BLaER1 treated with 17β-estradiol and CSF1 and Interleukin-3, amounts not matched to agents 10 nM and 100 nM (cell line): ENCODE measurements at regions not wholly inside any gene's neighbourhood (a gene's known extent, or its start where the extent isn't known, plus 50 kb on each side); places are given as distances from the start of the nearest gene placed in this dataset.
A peak's percentile ranks its signal among the peaks of the same experiment; 100 is the strongest.

Source experiments
- H3K27ac ChIP-seq, 11 experiments: shearing (Covaris generic); formaldehyde crosslinking; 2 replicates each; pipeline ENCODE4 v1.8.1; 2022
- H3K27me3 ChIP-seq, 11 experiments: shearing (Covaris generic); formaldehyde crosslinking; 2 replicates each; pipeline ENCODE4 v1.8.1; 2022
- H3K36me3 ChIP-seq, 11 experiments: shearing (Covaris generic); formaldehyde crosslinking; 2 replicates each; pipeline ENCODE4 v1.8.1; 2022
- H3K4me1 ChIP-seq, 10 experiments: shearing (Covaris generic); formaldehyde crosslinking; 2 replicates each; pipeline ENCODE4 v1.8.1; 2022
- H3K4me2 ChIP-seq, 11 experiments: shearing (Covaris generic); formaldehyde crosslinking; 2 replicates each; pipeline ENCODE4 v1.8.1; 2022
- H3K4me3 ChIP-seq, 10 experiments: shearing (Covaris generic); formaldehyde crosslinking; 2 replicates each; pipeline ENCODE4 v1.8.1; 2022
- H3K9ac ChIP-seq, 11 experiments: shearing (Covaris generic); formaldehyde crosslinking; 2 replicates each; pipeline ENCODE4 v1.8.1; 2022
- H3K9me3 ChIP-seq, 11 experiments: shearing (Covaris generic); formaldehyde crosslinking; replicated peaks in 1 of 11; 2 replicates each; pipeline ENCODE4 v1.8.1; 2022
- H4K20me1 ChIP-seq, 11 experiments: shearing (Covaris generic); formaldehyde crosslinking; 2 replicates each; pipeline ENCODE4 v1.8.1; 2022
- Cebpa-rat ChIP-seq, 11 experiments: shearing (Covaris generic); IDR thresholded peaks; 2 replicates each; pipeline ENCODE4 v1.8.1; 2022

DNA sequence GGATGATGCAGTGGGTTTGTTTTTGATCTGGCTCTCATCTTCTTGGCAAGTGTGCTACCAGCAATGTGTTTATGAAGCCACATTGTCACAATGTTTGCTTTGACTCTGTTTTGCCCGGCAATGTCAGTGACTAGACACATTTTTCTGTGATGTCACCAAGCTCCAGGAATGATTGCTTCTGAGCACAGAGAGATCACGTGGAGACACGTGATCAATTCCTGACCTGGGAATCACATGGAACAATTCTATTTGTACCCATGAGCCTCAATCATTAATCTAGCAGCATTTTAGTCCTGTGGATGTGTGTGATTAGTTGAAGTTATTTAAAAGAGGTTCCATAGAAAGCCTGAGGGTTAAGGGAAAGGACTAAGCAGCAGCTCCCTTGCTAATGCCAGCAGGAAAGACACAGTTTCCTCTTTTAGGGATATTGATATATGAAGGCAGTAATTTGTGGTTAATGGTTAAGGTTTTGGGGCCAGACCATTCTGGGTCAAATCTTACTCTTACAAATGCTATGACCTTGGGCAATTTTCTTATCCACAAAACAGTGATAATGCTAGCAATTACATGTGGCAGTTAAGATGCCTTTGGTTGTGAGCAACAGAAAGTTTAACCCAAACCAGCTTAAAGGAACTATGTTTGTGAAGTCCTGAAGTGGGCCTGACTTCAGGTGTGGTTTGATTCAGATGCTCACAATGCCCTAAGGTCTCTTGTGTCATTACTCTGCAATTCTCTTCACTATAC lies 59.0 kb downstream of the FASLG start:
- H4K20me1 ChIP-seq: no peaks in the 10 kb centered on the region
- no peak overlapping the region for H3K9ac ChIP-seq
- H3K27ac ChIP-seq: no peak overlapping the region
- H3K4me2 ChIP-seq: no peak overlapping the region
- peaks cover 0 to 5% (median 0%) of the 10 kb centered on the region in 10 experiments; a peak in 1 of 20 replicates for H3K4me1 ChIP-seq
- no peaks in the 10 kb centered on the region for H3K9me3 ChIP-seq
- TF ChIP-seq Cebpa-rat (IDR thresholded peaks at IDR 0.05): no peak
- no peak overlapping the region for H3K4me3 ChIP-seq
- no peaks in the 10 kb centered on the region for H3K36me3 ChIP-seq
- H3K27me3 ChIP-seq: no peaks in the 10 kb centered on the region

DNA sequence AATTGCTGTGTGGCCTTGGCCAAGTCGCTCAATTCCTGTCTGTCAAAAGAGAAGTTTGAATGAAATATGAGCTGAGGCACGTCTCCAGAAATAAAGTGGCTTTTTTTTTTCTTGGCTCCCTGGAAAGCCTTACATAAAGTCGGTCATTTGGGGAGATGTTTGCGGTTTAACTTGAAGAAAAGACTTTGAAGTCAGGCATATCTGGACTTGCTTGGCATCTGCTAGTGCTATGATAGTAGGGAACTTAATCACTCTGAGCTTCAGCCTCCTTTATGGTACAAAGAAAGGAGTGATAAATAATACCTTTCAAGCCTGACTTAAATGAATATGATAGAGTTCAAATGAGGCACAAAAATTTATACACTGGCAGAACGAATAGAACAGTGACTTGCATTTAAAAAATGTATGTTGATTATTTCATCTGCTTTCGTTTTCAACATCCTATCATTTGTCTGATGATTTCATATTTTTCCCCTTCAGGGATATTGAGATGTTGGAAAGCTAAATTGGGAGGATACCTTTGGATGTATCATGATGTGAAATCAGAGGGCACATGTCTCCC lies 60.2 kb downstream of the FASLG start:
- no peaks in the 10 kb centered on the region for H3K9me3 ChIP-seq
- no peak overlapping the region for H3K4me3 ChIP-seq
- no peak overlapping the region for H3K4me2 ChIP-seq
- H3K27me3 ChIP-seq: no peaks in the 10 kb centered on the region
- TF ChIP-seq Cebpa-rat (IDR thresholded peaks at IDR 0.05): no peak
- H3K36me3 ChIP-seq: no peaks in the 10 kb centered on the region
- no peaks in the 10 kb centered on the region for H4K20me1 ChIP-seq
- no peak overlapping the region for H3K27ac ChIP-seq
- peaks cover 0 to 5% (median 0%) of the 10 kb centered on the region in 10 experiments; a peak in 1 of 20 replicates for H3K4me1 ChIP-seq
- H3K9ac ChIP-seq: no peak overlapping the region

DNA sequence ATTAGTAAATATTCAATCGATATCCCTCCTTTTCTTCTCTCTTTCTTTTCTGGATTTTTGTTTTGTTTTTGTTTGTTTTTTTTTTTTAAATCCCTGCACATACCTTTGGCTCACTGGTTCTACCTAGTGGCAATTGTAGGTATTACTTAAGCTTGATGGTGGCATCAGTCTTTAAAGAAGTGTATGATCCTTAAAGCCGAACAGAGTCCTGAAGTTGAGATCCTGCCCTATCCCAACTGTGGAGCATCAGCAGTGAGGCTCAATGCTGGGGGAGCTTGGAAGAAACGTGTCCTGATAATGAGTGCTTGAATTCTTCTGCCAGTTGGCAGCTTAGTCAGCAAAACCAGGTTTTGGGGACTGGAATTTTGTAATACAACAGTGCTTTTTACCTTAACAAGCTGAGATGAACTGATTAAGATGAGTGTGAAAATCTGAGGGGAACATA lies 60.8 kb downstream of the FASLG start:
- Histone ChIP-seq H3K9ac (no peak overlapping the region), H3K4me3 (no peak overlapping the region), H3K27me3 (no peaks in the 10 kb centered on the region), H3K4me1 (peaks cover 0 to 5% (median 0%) of the 10 kb centered on the region in 10 experiments; a peak in 3 of 20 replicates), H3K27ac (no peak overlapping the region), H4K20me1 (no peaks in the 10 kb centered on the region), H3K4me2 (no peak overlapping the region), H3K36me3 (no peaks in the 10 kb centered on the region), H3K9me3 (no peaks in the 10 kb centered on the region)
- TF ChIP-seq Cebpa-rat (IDR thresholded peaks at IDR 0.05): no peak

DNA sequence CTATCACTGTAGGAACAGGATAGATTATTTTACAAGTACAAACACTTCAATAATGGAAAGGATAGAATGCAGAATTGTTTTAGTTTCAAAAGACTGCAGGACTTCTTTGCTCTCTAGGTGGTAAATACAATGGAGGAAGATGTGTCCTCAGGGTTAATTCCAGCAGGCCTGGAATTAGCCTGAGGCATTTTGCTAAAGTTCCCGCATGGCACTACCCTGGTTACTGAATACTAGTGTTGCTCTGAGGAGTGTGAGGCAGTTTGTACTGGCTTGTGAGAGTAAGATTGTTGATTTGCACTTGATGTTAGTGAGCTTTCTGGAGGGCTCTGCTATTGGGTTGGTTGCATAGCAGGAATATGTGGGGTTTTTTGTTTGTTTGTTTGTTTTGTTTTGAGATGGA lies 61.4 kb downstream of the FASLG start:
- Histone ChIP-seq H3K36me3 (no peaks in the 10 kb centered on the region), H3K4me3 (no peak overlapping the region), H3K4me1 (peaks cover 0 to 6% (median 0%) of the 10 kb centered on the region in 10 experiments; a peak in 4 of 20 replicates), H3K9ac (no peak overlapping the region), H3K27me3 (no peaks in the 10 kb centered on the region), H3K27ac (no peak overlapping the region), H3K9me3 (no peaks in the 10 kb centered on the region), H3K4me2 (no peak overlapping the region), H4K20me1 (no peaks in the 10 kb centered on the region)
- no peak for TF ChIP-seq Cebpa-rat (IDR thresholded peaks at IDR 0.05)

- Histone ChIP-seq H3K4me2 (no peak overlapping the region), H3K27me3 (no peaks in the 10 kb centered on the region), H3K4me1 (peaks cover 0 to 13% (median 8%) of the 10 kb centered on the region in 10 experiments; a peak in 10 of 20 replicates), H3K27ac (no peak overlapping the region), H3K36me3 (no peaks in the 10 kb centered on the region), H3K9ac (no peak overlapping the region), H3K9me3 (peaks cover 6 to 11% (median 8%) of the 10 kb centered on the region in 11 experiments; a peak in 21 of 22 replicates), H3K4me3 (no peak overlapping the region), H4K20me1 (no peaks in the 10 kb centered on the region)
- TF ChIP-seq Cebpa-rat (IDR thresholded peaks at IDR 0.05): no peak
These were observed 64.3 kb downstream of the FASLG start for GRCh38 chr1:172723251-172723650.

DNA sequence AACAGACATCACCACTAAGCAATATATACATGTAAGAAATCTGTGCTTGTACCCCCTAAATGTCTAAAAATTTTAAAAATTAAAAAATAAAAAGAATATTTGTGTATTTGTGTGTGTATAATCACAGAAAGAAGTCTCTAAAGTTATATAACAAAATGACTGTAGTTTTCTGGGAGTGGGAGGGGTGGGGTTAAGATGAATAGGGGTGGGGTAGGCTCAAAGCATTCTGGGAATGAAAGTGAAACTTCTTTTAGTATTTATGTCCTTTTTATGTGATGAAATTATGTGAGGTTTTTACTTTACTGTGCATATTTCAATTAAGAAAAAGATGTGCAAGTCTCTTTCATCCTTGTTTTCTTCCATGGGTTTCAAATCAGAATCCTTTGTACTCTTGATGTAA lies 65.3 kb downstream of the FASLG start:
- no peak overlapping the region for H3K4me3 ChIP-seq
- no peaks in the 10 kb centered on the region for H3K36me3 ChIP-seq
- H3K4me1 ChIP-seq: peaks cover 0 to 13% (median 8%) of the 10 kb centered on the region in 10 experiments; a peak in 10 of 20 replicates
- H3K27me3 ChIP-seq: no peaks in the 10 kb centered on the region
- no peak overlapping the region for H3K9ac ChIP-seq
- no peak for TF ChIP-seq Cebpa-rat (IDR thresholded peaks at IDR 0.05)
- H4K20me1 ChIP-seq: no peaks in the 10 kb centered on the region
- H3K4me2 ChIP-seq: no peak overlapping the region
- peaks cover 16 to 20% (median 17%) of the 10 kb centered on the region in 11 experiments for H3K9me3 ChIP-seq
- no peak overlapping the region for H3K27ac ChIP-seq

- peaks cover 23 to 25% (median 24%) of the 10 kb centered on the region in 11 experiments for H3K9me3 ChIP-seq
- no peaks in the 10 kb centered on the region for H3K27me3 ChIP-seq
- no peaks in the 10 kb centered on the region for H4K20me1 ChIP-seq
- peaks cover 0 to 13% (median 8%) of the 10 kb centered on the region in 10 experiments; a peak in 10 of 20 replicates for H3K4me1 ChIP-seq
- TF ChIP-seq Cebpa-rat (IDR thresholded peaks at IDR 0.05): no peak
- H3K27ac ChIP-seq: no peak overlapping the region
- peak overlapping the region in 5 of 11 experiments; percentile 0 to 10 (median 2); a peak in 4 of 22 replicates for H3K4me2 ChIP-seq
- H3K9ac ChIP-seq: no peak overlapping the region
- H3K4me3 ChIP-seq: no peak overlapping the region
- no peaks in the 10 kb centered on the region for H3K36me3 ChIP-seq
These were observed 66.1 kb downstream of the FASLG start for GRCh38 chr1:172724765-172725613.

DNA sequence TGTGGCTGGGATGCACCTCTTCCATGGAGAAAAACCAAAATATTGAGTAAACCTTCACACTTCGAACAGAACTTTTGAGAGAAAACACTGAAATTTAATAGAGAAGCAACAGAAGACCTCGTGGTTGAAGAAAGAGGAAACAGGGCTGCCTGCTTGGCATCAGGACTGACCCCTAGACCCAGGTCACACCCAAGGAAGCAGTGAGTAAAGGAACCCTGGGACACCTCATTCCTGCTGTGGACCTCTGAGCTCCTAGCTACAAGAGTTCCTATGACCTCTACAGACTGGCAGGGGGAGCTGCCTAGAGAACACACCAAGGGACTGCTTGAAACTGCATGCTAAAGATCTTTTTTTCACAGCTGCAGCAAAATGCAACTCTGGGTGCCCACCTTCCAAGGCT lies 67.8 kb downstream of the FASLG start:
- Histone ChIP-seq H3K9ac (no peak overlapping the region), H3K27me3 (no peaks in the 10 kb centered on the region), H4K20me1 (no peaks in the 10 kb centered on the region), H3K4me3 (no peak overlapping the region), H3K9me3 (peaks cover 23 to 30% (median 25%) of the 10 kb centered on the region in 11 experiments), H3K36me3 (no peaks in the 10 kb centered on the region), H3K27ac (no peak overlapping the region), H3K4me2 (peak overlapping the region in 5 of 11 experiments; percentile 1 to 64 (median 40); a peak in 8 of 22 replicates), H3K4me1 (peaks cover 0 to 13% (median 8%) of the 10 kb centered on the region in 10 experiments; a peak in 10 of 20 replicates)
- TF ChIP-seq Cebpa-rat (IDR thresholded peaks at IDR 0.05): no peak
